ENCODE measurements at regions not wholly inside any gene's neighbourhood (a gene's known extent, or its start where the extent isn't known, plus 50 kb on each side); places are given as distances from the start of the nearest gene placed in this dataset.

DNA sequence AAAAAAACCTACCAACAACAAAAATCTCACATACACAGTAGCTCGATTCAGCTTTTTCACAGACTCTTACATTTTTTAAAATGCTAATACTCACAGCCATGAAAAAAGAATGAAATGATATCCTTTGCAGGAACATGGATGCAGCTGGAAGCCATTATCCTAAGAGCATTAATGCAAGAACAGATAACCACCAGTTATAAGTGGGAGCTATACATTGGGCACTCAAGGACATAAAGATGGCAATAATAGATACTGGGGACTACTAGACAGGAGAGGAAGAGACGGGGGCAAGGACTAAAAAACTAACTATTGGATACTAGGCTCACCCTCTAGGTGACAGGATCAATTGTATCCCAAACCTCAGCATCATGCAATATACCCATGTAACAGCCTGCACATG is 90.3 kb upstream of the CCNH start:
- Histone ChIP-seq H3K4me3 (no peak overlapping the region), H3K27me3 (no peaks in the 10 kb centered on the region), H3K9me3 (no peaks in the 10 kb centered on the region), H3K27ac (no peak overlapping the region), H3K4me1 (no peaks in the 10 kb centered on the region), H3K36me3 (no peaks in the 10 kb centered on the region)
- TF ChIP-seq, protein P1, sequence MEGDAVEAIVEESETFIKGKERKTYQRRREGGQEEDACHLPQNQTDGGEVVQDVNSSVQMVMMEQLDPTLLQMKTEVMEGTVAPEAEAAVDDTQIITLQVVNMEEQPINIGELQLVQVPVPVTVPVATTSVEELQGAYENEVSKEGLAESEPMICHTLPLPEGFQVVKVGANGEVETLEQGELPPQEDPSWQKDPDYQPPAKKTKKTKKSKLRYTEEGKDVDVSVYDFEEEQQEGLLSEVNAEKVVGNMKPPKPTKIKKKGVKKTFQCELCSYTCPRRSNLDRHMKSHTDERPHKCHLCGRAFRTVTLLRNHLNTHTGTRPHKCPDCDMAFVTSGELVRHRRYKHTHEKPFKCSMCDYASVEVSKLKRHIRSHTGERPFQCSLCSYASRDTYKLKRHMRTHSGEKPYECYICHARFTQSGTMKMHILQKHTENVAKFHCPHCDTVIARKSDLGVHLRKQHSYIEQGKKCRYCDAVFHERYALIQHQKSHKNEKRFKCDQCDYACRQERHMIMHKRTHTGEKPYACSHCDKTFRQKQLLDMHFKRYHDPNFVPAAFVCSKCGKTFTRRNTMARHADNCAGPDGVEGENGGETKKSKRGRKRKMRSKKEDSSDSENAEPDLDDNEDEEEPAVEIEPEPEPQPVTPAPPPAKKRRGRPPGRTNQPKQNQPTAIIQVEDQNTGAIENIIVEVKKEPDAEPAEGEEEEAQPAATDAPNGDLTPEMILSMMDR (IDR thresholded peaks at IDR 0.05) = no peak
- DNase-seq (ENCODE audit: low spot score in 2 of 2) = no peak
- intact Hi-C loops (cut with DNase I) = no loop called here

DNA sequence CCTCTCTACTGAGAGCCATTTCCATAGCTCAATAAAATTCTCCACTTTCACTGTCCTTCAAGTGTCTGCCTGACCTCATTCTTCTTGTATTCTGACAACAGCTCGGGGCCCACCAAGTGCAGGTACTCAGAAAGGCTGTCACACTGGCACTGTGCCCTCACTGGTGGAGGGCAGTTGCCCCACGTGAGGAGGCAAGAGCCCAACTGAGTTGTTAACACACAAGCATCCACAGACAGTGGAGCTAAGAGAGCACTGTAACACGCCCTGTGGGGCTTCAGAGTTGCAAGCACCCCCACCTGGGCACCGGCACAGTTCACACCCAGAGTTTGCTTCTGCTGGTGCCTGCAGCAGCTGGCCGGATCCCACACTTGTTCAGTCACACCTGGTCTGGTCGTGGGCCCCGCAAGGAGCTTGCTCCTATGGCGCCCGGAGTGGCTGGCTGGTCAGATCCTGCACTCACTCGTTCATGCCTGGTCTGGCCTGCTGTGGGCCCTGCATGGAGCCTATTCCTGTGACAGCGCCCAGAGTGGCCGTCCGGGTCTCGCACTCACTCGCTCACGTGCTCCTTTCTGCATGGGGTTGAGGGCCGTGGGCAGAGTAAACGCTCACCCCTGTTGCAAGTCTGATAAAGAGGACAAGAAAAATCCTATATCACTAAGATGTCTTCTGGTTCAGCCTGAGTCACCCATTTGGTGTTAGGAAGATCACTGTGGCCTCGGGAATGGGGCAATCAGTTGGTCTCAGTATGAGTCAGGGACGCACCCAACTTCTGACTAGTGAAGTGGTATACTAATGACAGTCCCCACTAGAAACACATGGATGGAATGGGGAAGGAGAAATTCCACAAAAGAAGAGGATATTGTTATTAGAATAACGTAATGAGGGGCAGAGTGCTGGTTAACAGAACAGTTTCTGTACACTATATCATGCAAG is 87.0 kb upstream of the CCNH start:
- H3K27me3 ChIP-seq = no peaks in the 10 kb centered on the region
- no peak overlapping the region for H3K27ac ChIP-seq
- H3K4me3 ChIP-seq = no peak overlapping the region
- no peaks in the 10 kb centered on the region for H3K4me1 ChIP-seq
- H3K9me3 ChIP-seq = peaks cover 0 to 8% of the 10 kb centered on the region in 2 donors
- DNase-seq (ENCODE audit: low spot score in 2 of 2) = no peak
- intact Hi-C loops (cut with DNase I) = no loop called here
- H3K36me3 ChIP-seq = no peaks in the 10 kb centered on the region
- TF ChIP-seq, protein P1 (IDR thresholded peaks at IDR 0.05) = no peak

Measured in ascending aorta (tissue), 2 donors.